Astrocyte (in vitro differentiated cells and primary cell): ENCODE measurements at regions not wholly inside any gene's neighbourhood (a gene's known extent, or its start where the extent isn't known, plus 50 kb on each side); places are given as distances from the start of the nearest gene placed in this dataset.

Experiments used
- DNase-seq: peaks from one replicate; pipeline ENCODE4 v3.0.0-alpha.2; 2010; ENCODE audit warnings: low read depth
- FAIRE-seq: peaks from 2 replicates; lab custom pipeline; 2011; peaks lifted over from hg19 to GRCh38; lab: Jason Lieb, UNC
- H2AFZ ChIP-seq: 2 replicates; pipeline ENCODE4 v1.6.0; 2012; ENCODE audit warnings: low read depth, low read length, inconsistent platforms
- H3K27ac ChIP-seq: 2 replicates; pipeline ENCODE4 v1.5.1; 2011; ENCODE audit warnings: low read depth, low read length, inconsistent platforms
- H3K27me3 ChIP-seq: 2 replicates; pipeline ENCODE4 v1.6.0; 2011; ENCODE audit warnings: low read length, inconsistent platforms; ENCODE audit not compliant: insufficient read depth
- H3K36me3 ChIP-seq: 2 replicates; pipeline ENCODE4 v1.5.1; 2011; ENCODE audit warnings: low read length, inconsistent platforms; ENCODE audit not compliant: insufficient read depth
- H3K4me1 ChIP-seq: 2 replicates; pipeline ENCODE4 v1.5.1; 2011; ENCODE audit warnings: low read length, inconsistent platforms; ENCODE audit not compliant: insufficient read depth
- H3K4me2 ChIP-seq: 2 replicates; pipeline ENCODE4 v1.6.0; 2012; ENCODE audit warnings: low read length, inconsistent platforms
- H3K4me3 ChIP-seq: 2 replicates; pipeline ENCODE4 v1.5.1; 2011; ENCODE audit warnings: low read depth, mild to moderate bottlenecking, low read length, inconsistent platforms; ENCODE audit not compliant: insufficient read depth
- H3K79me2 ChIP-seq: 2 replicates; pipeline ENCODE4 v1.6.0; 2012; ENCODE audit warnings: mild to moderate bottlenecking, low read length, inconsistent platforms; ENCODE audit not compliant: insufficient read depth
- H3K9ac ChIP-seq: 2 replicates; pipeline ENCODE4 v1.6.0; 2012; ENCODE audit warnings: mild to moderate bottlenecking, low read length, inconsistent platforms
- H3K9me3 ChIP-seq: 2 replicates; pipeline ENCODE4 v1.5.1; 2012; ENCODE audit warnings: low read depth, mild to moderate bottlenecking, low read length, inconsistent platforms; ENCODE audit not compliant: insufficient read depth
- H4K20me1 ChIP-seq: 2 replicates; pipeline ENCODE4 v1.6.0; 2012; ENCODE audit warnings: low read length, inconsistent platforms; ENCODE audit not compliant: insufficient read depth
- H3K27ac Mint-ChIP-seq: one replicate; pipeline ENCODE4 v1.8.0; 2021; ENCODE audit warnings: mild to moderate bottlenecking, mixed read lengths; ENCODE audit not compliant: unreplicated experiment
- H3K27me3 Mint-ChIP-seq: one replicate; pipeline ENCODE4 v1.8.0; 2021; ENCODE audit warnings: low read depth, mixed read lengths; ENCODE audit not compliant: unreplicated experiment
- H3K36me3 Mint-ChIP-seq: one replicate; pipeline ENCODE4 v1.8.0; 2021; ENCODE audit warnings: low read depth, mixed read lengths; ENCODE audit not compliant: unreplicated experiment
- H3K4me1 Mint-ChIP-seq: one replicate; pipeline ENCODE4 v1.8.0; 2021; ENCODE audit warnings: low read depth, mixed read lengths; ENCODE audit not compliant: unreplicated experiment
- H3K4me3 Mint-ChIP-seq: one replicate; pipeline ENCODE4 v1.8.0; 2021; ENCODE audit warnings: mild to moderate bottlenecking, moderate library complexity, mixed read lengths; ENCODE audit not compliant: unreplicated experiment
- H3K9me3 Mint-ChIP-seq: one replicate; pipeline ENCODE4 v1.8.0; 2021; ENCODE audit warnings: mild to moderate bottlenecking, mixed read lengths; ENCODE audit not compliant: unreplicated experiment
- CTCF ChIP-seq: IDR thresholded peaks from 2 replicates; pipeline ENCODE4 v1.5.1; 2011; ENCODE audit warnings: low read depth, mild to moderate bottlenecking, inconsistent platforms, low read length, moderate library complexity; ENCODE audit not compliant: insufficient read depth
- EZH2 ChIP-seq: IDR thresholded peaks from 2 replicates; pipeline ENCODE4 v1.6.1; 2012; ENCODE audit warnings: mild to moderate bottlenecking, low read length, inconsistent platforms; ENCODE audit not compliant: insufficient read depth

- H3K4me3 ChIP-seq, result no peak overlapping the region
- Mint-ChIP-seq H3K4me1 (peaks cover 2% of the 10 kb centered on the region), H3K27me3 (no peaks in the 10 kb centered on the region), H3K4me3 (no peak overlapping the region), H3K9me3 (peaks cover 1% of the 10 kb centered on the region), H3K36me3 (no peaks in the 10 kb centered on the region), H3K27ac (no peak overlapping the region)
- H3K27ac ChIP-seq, result no peak overlapping the region
- H3K4me2 ChIP-seq, result no peak overlapping the region
- H3K9ac ChIP-seq, result no peak overlapping the region
- H3K27me3 ChIP-seq, result no peaks in the 10 kb centered on the region
- TF ChIP-seq CTCF, result no peak
- no peak for TF ChIP-seq EZH2
- H3K36me3 ChIP-seq, result no peaks in the 10 kb centered on the region
- H2AFZ ChIP-seq, result no peak overlapping the region
- no peak for FAIRE-seq
- H3K4me1 ChIP-seq, result no peaks in the 10 kb centered on the region
- H4K20me1 ChIP-seq, result no peaks in the 10 kb centered on the region
- DNase-seq, result peak; percentile 24
- no peaks in the 10 kb centered on the region for H3K9me3 ChIP-seq
- H3K79me2 ChIP-seq, result no peaks in the 10 kb centered on the region
These were observed 604.8 kb downstream of the PLA2G4A start for GRCh38 chr1:187433598-187433997.

DNA sequence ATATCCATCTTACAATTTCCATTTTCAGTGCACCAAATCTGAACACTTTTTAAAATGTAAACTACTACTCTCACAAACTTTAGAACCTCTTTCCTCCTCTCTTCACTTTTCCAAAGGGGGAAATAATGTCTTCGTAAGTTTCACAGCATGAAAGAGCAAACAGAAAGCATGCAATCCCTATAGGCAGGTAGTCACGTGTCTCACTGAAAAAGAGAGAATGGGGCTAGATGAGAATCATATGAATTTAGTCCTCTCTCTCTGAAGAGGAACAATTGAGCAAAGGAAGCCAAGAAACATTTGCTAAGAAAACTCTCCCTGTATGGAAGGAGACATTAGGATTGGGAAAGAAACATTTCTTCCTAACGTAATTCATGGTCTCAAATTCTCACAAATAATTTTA, 613.9 kb downstream of the PLA2G4A start:
- no peaks in the 10 kb centered on the region for H3K27me3 Mint-ChIP-seq
- no peaks in the 10 kb centered on the region for H3K36me3 Mint-ChIP-seq
- no peak for TF ChIP-seq EZH2
- no peak for TF ChIP-seq CTCF
- no peak overlapping the region for H3K4me3 Mint-ChIP-seq
- no peaks in the 10 kb centered on the region for H3K9me3 ChIP-seq
- no peaks in the 10 kb centered on the region for H4K20me1 ChIP-seq
- H3K27me3 ChIP-seq, result no peaks in the 10 kb centered on the region
- no peak overlapping the region for H2AFZ ChIP-seq
- DNase-seq (no peak), FAIRE-seq (no peak)
- H3K79me2 ChIP-seq, result no peaks in the 10 kb centered on the region
- peaks cover 1% of the 10 kb centered on the region for H3K4me1 Mint-ChIP-seq
- no peaks in the 10 kb centered on the region for H3K36me3 ChIP-seq
- H3K9ac ChIP-seq, result no peak overlapping the region
- no peak overlapping the region for H3K4me2 ChIP-seq
- no peak overlapping the region for H3K27ac Mint-ChIP-seq
- no peaks in the 10 kb centered on the region for H3K4me1 ChIP-seq
- H3K9me3 Mint-ChIP-seq, result peaks cover 2% of the 10 kb centered on the region
- H3K4me3 ChIP-seq, result no peak overlapping the region
- H3K27ac ChIP-seq, result no peak overlapping the region

DNA sequence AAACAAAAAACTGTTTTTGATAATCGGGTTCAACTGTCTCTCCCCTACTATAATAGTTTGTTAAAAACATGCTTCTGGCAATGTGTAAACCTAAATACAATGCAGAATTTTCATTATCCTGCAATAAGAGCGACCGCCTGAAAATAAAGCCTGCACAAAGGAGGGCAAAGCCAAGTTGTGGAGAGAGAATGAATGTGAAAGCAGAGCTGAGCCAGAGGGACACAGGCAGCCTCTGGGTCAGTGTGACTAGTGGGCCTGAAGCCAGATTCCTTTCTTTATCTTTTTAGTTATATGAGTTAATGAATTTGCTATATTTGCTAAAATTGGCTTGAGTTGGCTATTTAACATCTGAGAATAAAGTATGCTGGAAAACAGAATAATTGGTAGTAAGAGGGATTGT, 615.2 kb downstream of the PLA2G4A start:
- Histone ChIP-seq H3K27ac (no peak overlapping the region), H2AFZ (no peak overlapping the region), H3K9me3 (no peaks in the 10 kb centered on the region), H3K79me2 (no peaks in the 10 kb centered on the region), H3K4me3 (no peak overlapping the region), H3K27me3 (no peaks in the 10 kb centered on the region), H4K20me1 (no peaks in the 10 kb centered on the region), H3K9ac (no peak overlapping the region), H3K4me1 (no peaks in the 10 kb centered on the region), H3K36me3 (no peaks in the 10 kb centered on the region), H3K4me2 (no peak overlapping the region)
- H3K27ac Mint-ChIP-seq, result no peak overlapping the region
- no peak overlapping the region for H3K4me3 Mint-ChIP-seq
- TF ChIP-seq EZH2, result no peak
- no peak for TF ChIP-seq CTCF
- peaks cover 2% of the 10 kb centered on the region for H3K9me3 Mint-ChIP-seq
- no peaks in the 10 kb centered on the region for H3K36me3 Mint-ChIP-seq
- H3K27me3 Mint-ChIP-seq, result no peaks in the 10 kb centered on the region
- no peak for DNase-seq
- H3K4me1 Mint-ChIP-seq, result peaks cover 1% of the 10 kb centered on the region
- FAIRE-seq, result no peak
